Stimulated activated CD8-positive, alpha-beta memory T cell treated with anti-CD3 and anti-CD28 coated beads, Interleukin-12 subunit alpha, Interleukin-12 subunit beta, amount 100 ng/mL, for 24 hours (primary cell): ENCODE measurements at regions not wholly inside any gene's neighbourhood (a gene's known extent, or its start where the extent isn't known, plus 50 kb on each side); places are given as distances from the start of the nearest gene placed in this dataset.

Experiments used
- DNase-seq: peaks from one replicate; pipeline ENCODE4 v3.0.0-alpha.2; 2020; ENCODE audit errors: extremely low read depth

- DNase-seq: no peak
These were observed 431.8 kb upstream of the MGMT start for GRCh38 chr10:129035052-129035827.

- no peak for DNase-seq
These were observed 428.5 kb upstream of the MGMT start for GRCh38 chr10:129038522-129038921.

DNA sequence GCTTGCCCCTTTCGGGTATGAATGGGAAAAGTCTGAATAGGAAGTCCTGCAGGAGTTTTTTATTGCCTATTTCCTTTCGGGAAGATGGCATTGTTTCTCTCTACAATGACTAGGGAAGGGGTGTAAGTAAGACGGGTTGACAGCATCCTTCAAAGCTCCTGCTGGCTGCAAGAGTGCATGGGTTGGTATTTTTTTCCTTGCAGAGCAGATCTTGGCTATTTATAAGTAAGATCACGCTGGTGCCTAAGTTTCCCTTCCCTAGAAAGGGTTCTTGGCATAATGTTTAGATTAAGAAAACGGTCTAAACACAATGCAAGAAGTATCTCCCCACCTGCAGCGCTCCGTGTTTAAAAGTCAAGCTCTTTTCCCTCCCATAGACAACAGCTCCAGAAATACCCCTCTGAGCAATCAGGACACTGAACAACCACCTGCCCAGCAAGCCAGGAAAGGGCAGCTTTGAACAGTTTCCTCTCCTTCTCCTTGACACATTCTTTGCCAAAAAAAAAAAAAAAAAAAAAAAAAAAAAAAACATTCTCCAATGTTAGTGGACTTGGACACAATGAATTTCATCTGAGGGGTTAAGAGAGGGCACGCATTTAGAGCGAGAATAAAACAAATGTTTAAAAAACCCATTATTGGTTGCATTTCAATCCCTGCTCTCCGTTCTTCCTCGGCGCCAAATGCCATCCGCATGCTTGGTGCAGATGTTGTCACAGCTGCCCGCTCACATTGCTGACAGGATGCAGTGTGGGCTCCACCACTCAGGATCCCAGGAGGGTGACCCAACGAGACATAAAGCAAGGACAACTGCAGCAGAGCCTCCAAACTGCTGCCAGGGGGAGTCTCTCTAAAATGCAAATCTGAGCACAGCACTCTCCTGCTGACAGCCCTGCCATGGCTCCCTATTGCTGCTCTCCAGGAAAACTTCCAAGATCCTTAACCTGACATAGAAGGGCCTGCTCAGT, 427.4 kb upstream of the MGMT start:
- DNase-seq: no peak

DNA sequence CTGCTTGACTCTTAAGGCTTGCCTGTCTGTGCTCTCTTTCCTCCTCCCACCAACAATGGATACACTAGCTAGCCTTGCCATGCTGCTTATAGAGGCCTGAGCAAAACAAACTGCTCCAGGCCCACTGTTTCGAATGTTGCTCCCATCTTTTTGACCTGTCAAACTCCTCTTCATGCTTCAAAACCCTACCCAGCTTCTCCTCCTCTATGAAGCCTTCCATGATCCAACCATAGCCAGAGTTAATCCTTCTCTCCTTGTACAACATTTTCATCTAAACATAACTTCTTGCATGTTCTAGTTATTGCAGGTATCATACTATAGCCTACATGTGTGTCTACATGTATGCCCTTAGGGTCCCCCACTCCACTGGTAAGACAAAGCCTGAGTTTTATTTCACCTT, 426.7 kb upstream of the MGMT start:
- no peak for DNase-seq

DNA sequence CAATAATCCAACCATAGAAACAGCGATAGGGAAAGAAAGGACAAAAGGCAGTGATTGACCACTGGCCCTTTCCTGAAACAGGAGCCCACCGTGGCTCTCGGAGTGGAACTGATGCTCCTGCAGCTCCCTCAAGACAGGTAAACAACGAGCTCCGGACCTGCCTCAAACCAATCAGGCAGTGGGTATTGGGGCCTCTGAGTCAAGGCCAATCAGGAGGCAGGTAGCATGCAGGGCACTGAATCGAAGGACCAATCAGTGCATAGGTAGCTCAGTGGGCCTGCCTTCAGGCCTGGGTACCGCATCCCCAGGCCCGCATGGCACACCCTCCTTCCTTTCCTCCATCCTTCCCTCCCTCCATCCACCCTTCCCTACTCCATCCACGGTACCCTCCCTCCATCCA, 425.1 kb upstream of the MGMT start:
- DNase-seq: no peak

DNA sequence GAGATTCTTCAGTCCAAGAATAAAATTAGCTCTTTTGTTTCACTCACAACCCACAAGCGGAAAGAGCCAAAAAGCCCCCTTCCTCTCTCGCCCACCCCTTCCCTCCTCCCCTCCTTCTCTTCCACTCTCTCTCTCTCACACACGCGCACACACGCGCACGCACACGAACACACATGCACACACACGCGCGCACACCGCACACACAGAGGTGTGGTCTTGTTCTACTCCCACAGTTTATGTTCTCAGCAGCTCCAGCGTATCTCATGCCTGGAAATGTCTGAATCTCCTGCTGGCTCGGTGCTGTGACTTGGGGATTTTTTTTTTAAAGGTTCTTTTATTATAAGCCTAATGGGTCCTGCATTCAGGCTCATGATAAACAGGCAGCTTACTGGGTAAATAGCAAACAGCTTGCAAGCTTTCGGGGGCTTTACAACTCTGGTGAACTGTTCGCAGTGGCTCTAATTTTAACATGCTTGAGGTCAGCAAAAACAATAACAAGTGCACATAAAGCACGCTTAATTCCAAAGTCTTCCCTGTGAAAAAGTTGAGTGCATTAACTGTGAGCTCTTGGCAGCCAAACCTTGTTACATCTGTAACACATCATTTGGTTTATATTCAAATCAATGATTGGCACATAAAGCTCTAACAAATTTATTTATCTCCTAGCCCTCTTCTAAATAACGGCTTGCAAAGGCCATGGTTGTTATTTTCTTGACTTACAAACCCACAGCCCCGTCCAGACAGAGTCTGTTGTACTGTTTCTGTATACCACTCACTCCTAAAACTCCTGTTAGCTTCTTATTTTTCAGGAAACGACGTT, 424.1 kb upstream of the MGMT start:
- no peak for DNase-seq

- DNase-seq: no peak
These were observed 423.4 kb upstream of the MGMT start for GRCh38 chr10:129043691-129044090.

DNA sequence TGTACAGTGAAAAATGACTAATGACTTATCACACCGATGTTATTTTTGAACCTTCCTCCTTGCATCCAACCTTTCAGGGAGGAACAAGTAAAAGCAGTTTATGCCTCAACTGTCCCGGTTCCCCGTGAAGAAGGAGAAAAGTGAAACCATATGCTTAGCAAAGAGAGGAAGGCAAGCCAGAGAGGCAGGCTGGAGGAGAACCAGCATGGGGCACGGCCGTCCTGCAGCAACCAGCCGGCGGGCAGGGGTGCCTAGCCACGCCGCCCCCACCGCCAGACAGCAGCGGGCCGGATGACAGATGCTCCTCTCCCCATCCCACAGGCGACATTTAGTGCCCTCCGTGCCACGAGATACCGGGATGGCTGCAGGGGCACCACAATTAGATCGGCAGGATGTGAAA, 421.4 kb upstream of the MGMT start:
- DNase-seq: no peak

GRCh38 chr10:129046065-129046681, 420.9 kb upstream of the MGMT start:
- no peak for DNase-seq

DNA sequence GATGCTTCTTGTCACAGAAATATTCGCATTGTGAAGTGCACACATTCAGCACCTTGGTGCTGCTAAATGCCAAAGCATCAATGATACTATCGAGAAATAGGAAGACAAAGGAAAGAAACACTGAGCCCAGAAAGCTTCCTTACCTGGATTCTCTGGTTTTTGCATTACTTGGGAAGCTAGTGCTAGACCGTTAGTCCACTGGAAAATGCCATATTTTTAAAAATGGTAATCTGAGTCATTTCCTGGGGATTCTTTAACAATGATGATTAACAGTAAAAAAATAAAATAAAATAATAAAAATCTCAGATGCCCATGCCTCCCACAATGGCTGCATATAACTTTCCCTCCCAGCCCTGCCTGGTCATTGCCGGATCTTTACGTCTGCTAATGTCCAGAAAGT, 420.1 kb upstream of the MGMT start:
- DNase-seq: no peak

DNA sequence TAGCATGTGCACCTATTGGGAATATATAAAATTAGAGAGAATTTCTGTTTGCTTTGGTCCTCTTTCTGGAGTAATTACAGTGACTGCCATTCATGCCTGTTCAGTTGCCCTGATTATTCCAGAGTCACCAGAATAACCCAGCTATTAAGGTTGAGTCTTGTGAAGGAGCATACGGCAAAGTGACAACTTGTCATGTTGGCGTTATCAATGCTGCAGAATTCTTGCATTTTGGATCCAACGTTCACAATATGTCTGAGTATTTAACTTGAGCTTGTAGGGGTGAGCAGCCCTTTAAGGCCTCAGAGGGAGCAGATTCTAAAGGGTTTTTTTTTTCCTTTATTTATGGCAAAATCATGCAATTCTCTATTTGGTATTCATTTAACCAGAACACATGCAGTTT, 419.4 kb upstream of the MGMT start:
- DNase-seq: no peak

DNA sequence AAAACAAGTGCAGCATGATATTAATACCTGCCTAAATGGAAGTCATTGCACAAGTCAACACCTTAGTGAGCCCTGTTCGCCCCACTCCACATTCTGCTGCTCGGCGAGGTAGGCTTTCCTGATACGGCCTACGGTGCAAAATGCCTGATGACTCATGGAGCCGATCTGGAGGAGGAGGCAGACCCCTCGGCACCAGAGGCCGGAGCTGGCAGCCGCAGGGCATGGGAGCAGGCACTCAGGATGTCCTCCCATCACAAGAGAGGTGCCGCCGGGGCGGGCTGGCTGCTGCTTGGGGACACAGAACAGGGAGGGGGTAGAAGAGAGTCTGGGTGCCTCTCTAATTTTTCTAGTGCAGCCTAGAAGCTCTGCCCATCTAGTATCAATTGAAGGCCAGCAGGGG, 418.5 kb upstream of the MGMT start:
- DNase-seq: no peak

GRCh38 chr10:129049501-129049900, 417.5 kb upstream of the MGMT start:
- no peak for DNase-seq

DNA sequence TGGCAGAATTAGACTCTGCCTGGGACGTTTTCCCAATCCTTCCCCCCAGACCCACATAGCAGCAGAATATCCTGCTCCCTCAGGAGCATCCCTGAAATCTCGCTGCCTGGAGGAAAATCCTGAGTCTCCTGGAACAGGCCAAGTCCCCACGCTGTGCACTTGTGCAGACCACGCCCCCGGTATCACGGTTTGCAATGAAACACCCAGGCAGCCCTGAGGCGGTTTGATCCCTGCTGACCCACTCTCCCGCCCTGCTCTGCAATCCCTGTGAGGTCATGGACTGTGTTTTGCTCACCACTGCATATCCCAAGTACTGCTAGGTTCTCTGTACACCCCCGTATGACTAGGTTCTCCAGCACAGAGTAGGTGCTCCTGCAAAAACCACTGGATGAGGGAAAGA, 411.8 kb upstream of the MGMT start:
- DNase-seq: no peak

GRCh38 chr10:129055986-129056385, 411.1 kb upstream of the MGMT start:
- no peak for DNase-seq

GRCh38 chr10:129056734-129057689, 410.0 kb upstream of the MGMT start:
- no peak for DNase-seq

DNA sequence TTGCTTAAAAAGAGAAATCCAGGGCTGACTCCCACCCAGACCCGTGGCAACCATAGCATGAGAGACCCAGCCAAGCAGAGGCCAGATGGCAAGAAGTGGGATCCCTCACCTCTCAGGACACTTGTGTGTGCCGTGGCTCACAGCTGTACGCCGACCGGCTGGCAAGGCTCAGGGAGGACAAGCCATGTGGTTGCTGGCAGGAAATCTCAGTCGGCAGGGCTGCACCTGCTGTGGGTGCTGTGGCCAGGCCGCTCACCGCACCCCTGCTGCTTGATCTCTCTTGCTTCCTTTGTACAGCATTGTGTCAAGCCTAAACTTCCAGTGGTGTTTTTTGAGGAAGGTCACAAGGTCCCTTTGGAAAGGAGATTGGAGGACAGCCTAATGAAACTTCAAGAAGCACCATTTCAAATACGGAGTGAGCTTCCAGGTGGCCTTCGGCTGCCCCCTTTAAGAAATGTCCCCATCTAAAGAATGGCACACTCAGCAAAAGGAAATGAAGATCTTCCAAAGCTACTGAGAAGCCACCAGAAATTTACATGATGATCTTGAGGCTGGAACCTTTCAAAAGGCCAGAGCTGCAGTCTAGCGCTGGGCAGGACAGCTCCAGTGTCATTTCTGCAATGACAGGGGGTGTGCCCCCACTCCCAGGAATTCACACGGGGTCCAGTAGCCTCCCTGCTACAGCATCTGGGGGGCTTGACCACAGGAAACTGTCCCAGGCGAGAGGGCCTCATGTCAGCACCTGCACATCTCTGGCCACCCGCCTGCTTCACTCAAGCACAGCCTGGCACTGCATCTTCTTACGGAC, 409.0 kb upstream of the MGMT start:
- no peak for DNase-seq

DNA sequence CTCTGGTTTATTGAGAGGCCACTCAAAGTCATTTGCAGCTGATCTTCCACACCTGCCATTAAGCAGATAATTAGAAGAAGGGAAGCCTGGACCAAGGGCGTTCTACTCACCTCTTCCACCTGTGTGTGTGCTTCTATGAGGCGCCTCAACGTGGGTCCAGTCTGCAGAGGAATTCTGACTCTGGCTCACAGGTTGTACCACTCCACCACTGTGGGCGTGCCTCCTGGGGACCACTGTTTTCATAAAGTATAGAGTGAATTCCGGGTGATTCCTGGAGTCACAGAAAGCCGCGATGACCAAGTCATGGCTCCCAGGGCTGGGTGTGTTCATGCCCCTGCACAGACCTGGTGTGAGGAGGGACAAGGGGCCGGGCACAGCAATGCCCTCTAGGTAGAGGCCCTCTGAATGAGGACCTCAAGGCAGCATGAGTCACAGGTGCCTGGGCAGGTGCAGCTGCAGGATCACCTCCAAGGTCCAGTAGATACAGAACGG, 408.3 kb upstream of the MGMT start:
- no peak for DNase-seq

DNA sequence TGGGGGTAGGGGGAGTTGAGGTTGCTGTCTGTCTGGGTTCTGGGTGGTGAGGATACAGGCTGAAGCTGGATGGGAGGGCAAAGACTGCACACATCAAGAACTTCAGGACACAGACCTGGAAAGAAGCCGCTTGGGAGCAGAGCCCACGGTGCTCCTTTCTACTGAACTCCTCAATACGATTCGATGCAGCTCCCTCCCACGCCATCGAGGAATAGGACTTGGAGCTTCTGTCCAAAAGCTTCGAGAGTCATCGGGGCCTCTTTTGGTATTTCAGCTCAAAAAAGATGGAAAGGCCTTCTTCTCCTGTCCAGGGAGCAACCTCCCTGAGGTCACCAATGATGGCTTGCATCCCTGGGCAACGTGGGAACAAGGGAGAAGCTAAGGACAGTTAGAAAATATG, 407.1 kb upstream of the MGMT start:
- no peak for DNase-seq

- no peak for DNase-seq
These were observed 403.8 kb upstream of the MGMT start for GRCh38 chr10:129063212-129063611.
